GM19395 (cell line): ENCODE measurements at regions not wholly inside any gene's neighbourhood (a gene's known extent, or its start where the extent isn't known, plus 50 kb on each side); places are given as distances from the start of the nearest gene placed in this dataset.

Source experiments
- ATAC-seq: cut with Tn5 transposase; IDR thresholded peaks from one replicate; pipeline ENCODE4 v1.9.1; 2021; ENCODE audit warnings: mild to moderate bottlenecking, moderate library complexity; ENCODE audit not compliant: unreplicated experiment

GRCh38 chr6:1514078-1514477, 95.6 kb upstream of the FOXC1 start:
- no peak for ATAC-seq

- no peak for ATAC-seq
Observed at GRCh38 chr6:1515280-1515679, 94.4 kb upstream of the FOXC1 start.

- ATAC-seq = no peak
Observed at GRCh38 chr6:1515781-1516180, 93.9 kb upstream of the FOXC1 start.

GRCh38 chr6:1516742-1517520, 92.8 kb upstream of the FOXC1 start:
- no peak for ATAC-seq

GRCh38 chr6:1518855-1519254, 90.9 kb upstream of the FOXC1 start:
- no peak for ATAC-seq

GRCh38 chr6:1519597-1519996, 90.1 kb upstream of the FOXC1 start:
- ATAC-seq = no peak

GRCh38 chr6:1522779-1523178, 86.9 kb upstream of the FOXC1 start:
- no peak for ATAC-seq

GRCh38 chr6:1524040-1524480, 85.7 kb upstream of the FOXC1 start:
- no peak for ATAC-seq

- no peak for ATAC-seq
Observed at GRCh38 chr6:1525364-1526038, 84.2 kb upstream of the FOXC1 start.

- no peak for ATAC-seq
Observed at GRCh38 chr6:1526398-1527072, 83.2 kb upstream of the FOXC1 start.

- peak; percentile 54 for ATAC-seq
Observed at GRCh38 chr6:1527073-1527457, 82.7 kb upstream of the FOXC1 start.

- no peak for ATAC-seq
Observed at GRCh38 chr6:1535295-1535694, 74.4 kb upstream of the FOXC1 start.

- no peak for ATAC-seq
Observed at GRCh38 chr6:1536526-1537429, 72.9 kb upstream of the FOXC1 start.

GRCh38 chr6:1538369-1538768, 71.3 kb upstream of the FOXC1 start:
- no peak for ATAC-seq

GRCh38 chr6:1538810-1539478, 70.8 kb upstream of the FOXC1 start:
- ATAC-seq = no peak

GRCh38 chr6:1540864-1541521, 68.7 kb upstream of the FOXC1 start:
- ATAC-seq = no peak

- ATAC-seq = no peak
Observed at GRCh38 chr6:1542335-1542734, 67.4 kb upstream of the FOXC1 start.

GRCh38 chr6:1542764-1543163, 67.0 kb upstream of the FOXC1 start:
- no peak for ATAC-seq

- no peak for ATAC-seq
Observed at GRCh38 chr6:1544000-1544399, 65.7 kb upstream of the FOXC1 start.

GRCh38 chr6:1544603-1545002, 65.1 kb upstream of the FOXC1 start:
- no peak for ATAC-seq
